Activated CD4-positive, alpha-beta T cell treated with anti-CD3 and anti-CD28 coated beads, Interleukin-2, amount 50 U/mL, for 24 hours (primary cell): ENCODE measurements at regions not wholly inside any gene's neighbourhood (a gene's known extent, or its start where the extent isn't known, plus 50 kb on each side); places are given as distances from the start of the nearest gene placed in this dataset.
"Not testable (repeated sequence)": the region's sequence is repeated elsewhere in the genome, so short reads cannot be mapped to it uniquely, and the experiment has no call there.

Source experiments
- DNase-seq, 2 donors: peaks; one replicate each; pipeline ENCODE4 v3.0.0-alpha.2; 2020; ENCODE audit warnings: low read depth in 1 of 2, low spot score in 1 of 2

GRCh38 chr21:7743940-7744339, 2777.4 kb upstream of the TPTE start:
- DNase-seq: not testable (repeated sequence)

- DNase-seq: not testable (repeated sequence)
These were observed 2776.8 kb upstream of the TPTE start for GRCh38 chr21:7744406-7745099.

- DNase-seq: not testable (repeated sequence)
These were observed 2776.3 kb upstream of the TPTE start for GRCh38 chr21:7745100-7745450.

GRCh38 chr21:7747964-7748363, 2773.4 kb upstream of the TPTE start:
- DNase-seq: not testable (repeated sequence)

- DNase-seq: not testable (repeated sequence)
These were observed 2768.8 kb upstream of the TPTE start for GRCh38 chr21:7752611-7753010.

- DNase-seq: peak in 1 of 2 donors; percentile 0
These were observed 2768.0 kb upstream of the TPTE start for GRCh38 chr21:7753380-7753877.

GRCh38 chr21:7769985-7770384, 2751.4 kb upstream of the TPTE start:
- DNase-seq: not testable (repeated sequence)

GRCh38 chr21:7774219-7774618, 2747.2 kb upstream of the TPTE start:
- not testable (repeated sequence) for DNase-seq

- DNase-seq: peak in 1 of 2 donors; percentile 0
These were observed 2745.9 kb upstream of the TPTE start for GRCh38 chr21:7775327-7775984.

- not testable (repeated sequence) for DNase-seq
These were observed 2745.3 kb upstream of the TPTE start for GRCh38 chr21:7776035-7776434.

- not testable (repeated sequence) for DNase-seq
These were observed 2744.8 kb upstream of the TPTE start for GRCh38 chr21:7776622-7777021.

- not testable (repeated sequence) for DNase-seq
These were observed 2744.1 kb upstream of the TPTE start for GRCh38 chr21:7777289-7777688.

- DNase-seq: not testable (repeated sequence)
These were observed 2733.8 kb upstream of the TPTE start for GRCh38 chr21:7787427-7788078.

- DNase-seq: not testable (repeated sequence)
These were observed 2727.6 kb upstream of the TPTE start for GRCh38 chr21:7793797-7794196.

GRCh38 chr21:7797328-7797727, 2724.1 kb upstream of the TPTE start:
- DNase-seq: not testable (repeated sequence)

- not testable (repeated sequence) for DNase-seq
These were observed 2722.9 kb upstream of the TPTE start for GRCh38 chr21:7798446-7798845.

- not testable (repeated sequence) for DNase-seq
These were observed 2721.7 kb upstream of the TPTE start for GRCh38 chr21:7799697-7800096.

GRCh38 chr21:7813475-7813874, 2707.9 kb upstream of the TPTE start:
- DNase-seq: not testable (repeated sequence)

GRCh38 chr21:7817013-7817412, 2704.4 kb upstream of the TPTE start:
- DNase-seq: not testable (repeated sequence)

GRCh38 chr21:7819301-7819700, 2702.1 kb upstream of the TPTE start:
- DNase-seq: not testable (repeated sequence)

- DNase-seq: not testable (repeated sequence)
These were observed 2695.8 kb upstream of the TPTE start for GRCh38 chr21:7825627-7826026.

GRCh38 chr21:7826174-7826573, 2695.2 kb upstream of the TPTE start:
- not testable (repeated sequence) for DNase-seq
